Endothelial cell of umbilical vein (primary cell): ENCODE measurements at regions not wholly inside any gene's neighbourhood (a gene's known extent, or its start where the extent isn't known, plus 50 kb on each side); places are given as distances from the start of the nearest gene placed in this dataset.

Experiments used
- CTCF ChIP-seq, 2 donors: IDR thresholded peaks; 1 replicate in 1 of 2; 2 replicates in 1 of 2; pipeline ENCODE4 v1.5.1; 2011; ENCODE audit warnings: low read length in 2 of 2, mild to moderate bottlenecking in 2 of 2, moderate library complexity in 2 of 2, control low read depth in 1 of 2, inconsistent platforms in 1 of 2, low read depth in 1 of 2; ENCODE audit not compliant: insufficient read depth in 1 of 2; ENCODE audit errors: extremely low read depth in 1 of 2
- EZH2 ChIP-seq: IDR thresholded peaks from 2 replicates; pipeline ENCODE4 v1.6.1; 2012; ENCODE audit warnings: borderline replicate concordance, low read depth, mild to moderate bottlenecking, moderate library complexity, low read length, inconsistent platforms; ENCODE audit not compliant: severe bottlenecking
- POLR2AphosphoS5 ChIP-seq: IDR thresholded peaks from 2 replicates; pipeline ENCODE4 v1.6.1; 2012; ENCODE audit warnings: low read depth, mild to moderate bottlenecking, control low read depth, low read length, moderate library complexity; ENCODE audit not compliant: insufficient read depth
- TF ChIP-seq, protein P1 (sequence below): IDR thresholded peaks from 2 replicates; pipeline ENCODE4 v1.6.1; 2011; ENCODE audit not compliant: insufficient read depth, insufficient read length

GRCh38 chr1:64320470-64320869 is 117.0 kb downstream of the UBE2U start:
- peak; percentile 35 for TF ChIP-seq POLR2AphosphoS5
- TF ChIP-seq CTCF (IDR thresholded peaks at IDR 0.05; ENCODE audit: extremely low read depth in 1 of 2, insufficient read depth in 1 of 2, low read depth in 1 of 2, low read length in 2 of 2) = no peak
- TF ChIP-seq, protein P1, sequence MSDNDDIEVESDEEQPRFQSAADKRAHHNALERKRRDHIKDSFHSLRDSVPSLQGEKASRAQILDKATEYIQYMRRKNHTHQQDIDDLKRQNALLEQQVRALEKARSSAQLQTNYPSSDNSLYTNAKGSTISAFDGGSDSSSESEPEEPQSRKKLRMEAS = no peak
- no peak for TF ChIP-seq EZH2
